Adipocyte (in vitro differentiated cells): ENCODE measurements at regions not wholly inside any gene's neighbourhood (a gene's known extent, or its start where the extent isn't known, plus 50 kb on each side); places are given as distances from the start of the nearest gene placed in this dataset.

Experiments
- DNase-seq: peaks from one replicate; pipeline ENCODE4 v3.0.0-alpha.2; 2015; ENCODE audit warnings: low read depth
- H3K27me3 ChIP-seq: replicated peaks from 2 replicates; pipeline ENCODE4 v1.7.0; 2013; ENCODE audit warnings: mild to moderate bottlenecking, low read length, moderate library complexity; ENCODE audit not compliant: control insufficient read depth, insufficient read depth
- H3K36me3 ChIP-seq: 2 replicates; pipeline ENCODE4 v1.7.0; 2013; ENCODE audit warnings: low read length, mild to moderate bottlenecking, moderate library complexity; ENCODE audit not compliant: control insufficient read depth, insufficient read depth, severe bottlenecking
- H3K4me1 ChIP-seq: 2 replicates; pipeline ENCODE4 v1.7.0; 2013; ENCODE audit warnings: mild to moderate bottlenecking, low read length, moderate library complexity; ENCODE audit not compliant: control insufficient read depth, insufficient read depth
- H3K4me3 ChIP-seq: 2 replicates; pipeline ENCODE4 v1.7.0; 2013; ENCODE audit warnings: mild to moderate bottlenecking, low read length, moderate library complexity
- H3K9ac ChIP-seq: 2 replicates; pipeline ENCODE4 v1.7.0; 2013; ENCODE audit warnings: mild to moderate bottlenecking, low read length, moderate library complexity
- H3K9me3 ChIP-seq: 2 replicates; pipeline ENCODE4 v1.7.0; 2013; ENCODE audit warnings: mild to moderate bottlenecking, low read length, moderate library complexity; ENCODE audit not compliant: control insufficient read depth

DNA sequence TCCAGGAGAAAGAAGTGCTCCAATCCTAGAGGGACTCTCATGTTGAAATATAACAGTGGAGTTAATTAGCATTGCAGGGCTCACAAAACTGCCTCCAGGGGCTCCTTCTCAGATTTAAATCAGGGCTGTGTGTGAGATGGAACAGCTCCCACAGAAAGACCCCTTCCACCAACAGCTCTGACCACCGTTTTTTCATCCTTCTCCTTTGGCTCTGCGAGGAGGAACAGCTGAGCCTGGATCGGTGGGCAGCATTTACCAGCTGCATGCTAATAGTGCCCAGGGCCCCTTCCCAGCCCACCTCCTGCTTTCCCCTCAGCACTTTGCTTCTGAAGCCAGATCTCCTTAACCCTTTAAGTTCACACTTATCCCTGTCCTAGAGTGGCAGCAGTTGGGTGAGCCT is 119.2 kb upstream of the UBE2E1 start:
- Histone ChIP-seq H3K9ac (peak overlapping the region; percentile 53), H3K9me3 (no peaks in the 10 kb centered on the region), H3K4me1 (peaks cover 20% of the 10 kb centered on the region), H3K27me3 (no peaks in the 10 kb centered on the region), H3K4me3 (peak overlapping the region; percentile 46), H3K36me3 (no peaks in the 10 kb centered on the region)
- DNase-seq = no peak

DNA sequence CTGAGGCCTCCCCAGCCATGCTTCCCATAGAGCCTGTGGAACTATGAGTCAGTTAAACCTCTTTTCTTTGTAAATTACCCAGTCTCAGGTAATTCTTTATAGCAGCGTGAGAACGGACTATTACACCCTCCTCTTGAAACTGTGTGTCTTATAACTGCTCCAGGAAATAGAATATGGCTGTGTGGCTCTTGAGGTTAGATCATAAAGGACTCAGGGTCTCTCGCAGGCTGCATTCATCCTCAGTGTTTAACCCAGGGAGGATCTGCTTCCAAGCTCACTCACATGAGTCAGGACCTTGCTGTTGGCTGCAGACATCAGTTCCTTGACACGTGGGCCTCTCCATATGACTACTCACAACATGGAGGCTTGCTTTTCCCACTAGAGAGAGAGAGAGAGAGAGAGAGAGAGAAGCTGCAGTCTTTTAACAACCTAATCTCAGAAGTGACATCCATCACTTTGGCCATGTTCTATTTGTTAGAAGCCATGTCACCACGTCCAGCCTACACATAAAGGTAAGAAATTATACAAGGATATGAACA is 114.3 kb upstream of the UBE2E1 start:
- peaks cover 9% of the 10 kb centered on the region for H3K4me1 ChIP-seq
- no peaks in the 10 kb centered on the region for H3K27me3 ChIP-seq
- no peak overlapping the region for H3K9ac ChIP-seq
- no peak overlapping the region for H3K4me3 ChIP-seq
- no peaks in the 10 kb centered on the region for H3K36me3 ChIP-seq
- no peaks in the 10 kb centered on the region for H3K9me3 ChIP-seq
- DNase-seq = no peak

DNA sequence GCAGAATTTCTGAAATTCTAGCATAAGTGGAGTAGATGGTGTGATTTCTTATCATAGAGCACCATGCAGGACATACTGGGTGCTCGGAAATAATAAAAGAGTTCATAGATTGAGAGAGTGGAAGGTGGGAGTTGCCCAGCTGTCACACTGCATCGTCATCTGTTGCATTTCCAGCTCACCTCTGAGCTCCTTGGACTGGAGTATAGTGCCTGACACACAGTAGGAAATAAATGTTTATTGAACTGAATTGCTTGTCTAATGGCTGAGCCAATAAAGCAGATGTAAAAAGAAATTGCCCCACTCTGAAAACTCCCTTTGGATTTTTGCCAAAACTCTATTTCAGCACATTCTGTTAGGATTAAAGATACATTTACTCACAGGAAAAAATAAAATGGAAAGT is 108.9 kb upstream of the UBE2E1 start:
- Histone ChIP-seq H3K27me3 (no peaks in the 10 kb centered on the region), H3K4me1 (no peaks in the 10 kb centered on the region), H3K4me3 (no peak overlapping the region), H3K9ac (no peak overlapping the region), H3K36me3 (no peaks in the 10 kb centered on the region), H3K9me3 (no peaks in the 10 kb centered on the region)
- peak; percentile 49 for DNase-seq

DNA sequence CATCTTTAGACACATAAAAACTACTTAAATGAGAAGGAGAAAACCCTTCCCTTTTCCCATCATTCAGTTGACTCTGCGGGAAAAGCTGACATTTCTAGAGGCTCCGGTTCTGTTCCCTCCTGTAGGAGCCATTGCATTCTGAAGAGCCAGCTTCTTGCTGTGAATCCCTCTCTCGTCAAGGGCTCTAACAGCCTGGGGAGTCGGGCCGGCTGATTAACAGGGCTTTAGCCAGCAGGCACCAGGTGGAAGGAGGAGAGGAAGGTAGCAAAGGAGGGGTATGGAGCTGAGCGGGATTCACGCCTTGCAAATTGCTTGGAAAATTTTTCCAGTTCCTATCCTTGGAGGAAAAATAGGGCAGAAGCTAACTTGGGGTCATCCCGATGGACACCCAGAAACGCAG is 108.3 kb upstream of the UBE2E1 start:
- DNase-seq = no peak

DNA sequence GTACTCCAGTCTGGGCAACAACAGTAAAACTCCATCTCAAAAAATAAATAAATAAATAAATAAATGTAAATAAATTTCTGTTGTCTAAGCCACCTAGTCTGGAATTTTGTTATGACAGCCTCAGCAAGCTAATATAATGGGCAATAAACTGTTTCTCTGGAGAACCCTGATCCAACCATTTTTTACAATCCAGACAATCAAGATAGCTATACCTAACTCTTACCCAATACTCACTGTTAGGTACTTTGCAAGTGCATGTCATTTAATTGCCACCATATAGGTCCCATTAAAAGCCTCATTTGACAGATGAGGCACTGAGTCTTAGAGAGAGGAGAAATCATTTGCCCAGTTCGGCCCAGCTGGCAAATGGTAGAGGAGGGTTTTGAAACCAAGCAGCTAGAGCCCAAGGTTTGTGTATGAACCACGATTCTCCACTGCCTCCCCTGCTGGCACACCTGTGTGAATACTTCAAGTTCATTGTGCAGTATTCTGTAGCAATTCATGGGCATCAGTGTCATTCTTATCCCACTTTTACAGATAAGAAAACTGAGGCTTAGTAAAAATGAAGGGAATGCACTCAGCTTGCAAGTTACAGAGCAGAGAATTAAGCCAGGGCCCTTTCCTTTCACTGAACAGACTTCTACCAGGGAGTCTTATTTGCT is 107.0 kb upstream of the UBE2E1 start:
- no peak for DNase-seq
- no peaks in the 10 kb centered on the region for H3K36me3 ChIP-seq
- H3K4me1 ChIP-seq = no peaks in the 10 kb centered on the region
- no peak overlapping the region for H3K4me3 ChIP-seq
- H3K27me3 ChIP-seq = no peaks in the 10 kb centered on the region
- no peak overlapping the region for H3K9ac ChIP-seq
- H3K9me3 ChIP-seq = no peaks in the 10 kb centered on the region

More for the DNA sequence above, 108.3 kb upstream of the UBE2E1 start:
- H3K27me3 ChIP-seq = no peaks in the 10 kb centered on the region
- no peaks in the 10 kb centered on the region for H3K4me1 ChIP-seq
- H3K9ac ChIP-seq = no peak overlapping the region
- H3K4me3 ChIP-seq = no peak overlapping the region
- no peaks in the 10 kb centered on the region for H3K9me3 ChIP-seq
- no peaks in the 10 kb centered on the region for H3K36me3 ChIP-seq

DNA sequence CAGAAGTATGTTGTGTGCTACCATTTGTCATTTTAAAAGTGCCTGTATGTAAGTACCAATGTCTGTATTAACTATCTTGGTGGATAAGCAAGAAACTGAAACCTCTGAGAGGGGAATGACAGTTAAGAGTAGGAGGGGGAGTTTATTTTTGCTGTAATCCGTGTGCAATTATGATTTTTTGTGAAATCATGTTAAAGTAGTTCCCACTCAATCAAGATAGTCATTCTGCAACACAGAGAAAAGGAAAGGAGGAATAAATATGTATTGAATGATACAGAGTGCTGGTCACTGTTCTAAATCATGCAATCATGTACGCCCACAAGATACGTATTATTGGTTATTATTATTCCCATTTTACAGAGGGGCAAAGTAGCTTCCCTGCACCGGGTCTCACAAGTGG is 105.1 kb upstream of the UBE2E1 start:
- no peaks in the 10 kb centered on the region for H3K4me1 ChIP-seq
- no peak overlapping the region for H3K4me3 ChIP-seq
- H3K9ac ChIP-seq = no peak overlapping the region
- no peaks in the 10 kb centered on the region for H3K36me3 ChIP-seq
- H3K9me3 ChIP-seq = no peaks in the 10 kb centered on the region
- no peak for DNase-seq
- H3K27me3 ChIP-seq = no peaks in the 10 kb centered on the region

DNA sequence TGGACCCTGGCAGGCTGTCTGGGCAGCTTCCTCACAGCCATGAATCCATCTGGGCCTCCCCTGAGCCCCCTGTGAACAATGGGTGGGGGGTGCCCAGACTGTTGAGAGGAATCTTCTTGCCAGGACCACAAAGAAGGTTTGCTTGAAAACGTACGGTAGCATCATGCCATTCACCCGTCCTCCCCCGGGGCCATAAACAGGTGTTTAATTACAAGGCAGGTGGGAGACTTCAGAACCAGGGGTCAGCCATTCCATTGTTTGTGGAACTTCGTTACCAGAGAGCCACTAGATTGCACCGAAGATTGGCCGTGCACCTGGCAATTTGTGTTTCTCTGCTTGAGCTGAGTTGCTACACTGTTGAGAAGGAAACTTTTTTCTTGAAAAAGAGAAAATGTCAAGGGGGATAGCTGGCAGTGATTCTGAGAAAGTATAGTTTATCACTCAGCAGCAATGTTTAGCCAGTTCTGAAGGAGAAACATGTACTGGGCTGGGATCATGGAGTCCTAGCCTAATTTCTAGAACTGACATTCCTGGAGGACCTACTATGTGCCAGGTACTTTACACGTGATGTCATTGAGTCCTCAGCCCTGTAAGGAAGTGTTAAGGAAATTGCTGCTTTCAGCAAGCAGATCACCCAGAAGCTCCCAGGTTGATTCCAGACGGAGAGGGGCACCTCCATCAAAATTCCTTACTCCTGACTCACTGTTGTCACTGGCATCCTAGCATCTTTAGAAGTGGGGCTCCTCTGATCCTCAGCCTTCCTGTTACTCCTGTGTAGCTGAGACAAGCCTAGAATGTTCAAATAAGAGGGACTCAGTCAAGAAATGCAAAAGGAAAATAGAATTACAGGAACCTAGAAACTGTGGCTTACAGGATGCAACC is 103.8 kb upstream of the UBE2E1 start:
- no peak overlapping the region for H3K4me3 ChIP-seq
- no peaks in the 10 kb centered on the region for H3K9me3 ChIP-seq
- DNase-seq = no peak
- H3K9ac ChIP-seq = no peak overlapping the region
- no peaks in the 10 kb centered on the region for H3K36me3 ChIP-seq
- no peaks in the 10 kb centered on the region for H3K4me1 ChIP-seq
- no peaks in the 10 kb centered on the region for H3K27me3 ChIP-seq

DNA sequence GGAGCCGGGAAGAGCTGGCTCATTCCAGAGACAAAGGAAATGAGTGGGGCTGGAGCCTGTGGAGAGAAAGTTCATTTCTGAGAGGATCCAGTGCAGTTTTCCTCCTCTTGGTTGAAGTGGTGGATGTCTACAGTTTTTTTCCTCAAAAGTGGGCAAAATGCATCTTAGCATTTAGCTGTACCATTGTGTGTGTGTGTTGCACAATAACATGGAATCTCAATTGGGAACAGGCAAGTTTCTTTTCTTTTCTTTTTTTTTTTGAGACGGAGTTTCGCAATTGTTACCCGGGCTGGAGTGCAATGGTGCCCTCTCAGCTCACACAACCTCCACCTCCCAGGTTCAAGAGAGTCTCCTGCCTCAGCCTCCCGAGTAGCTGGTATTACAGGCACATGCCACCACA is 101.5 kb upstream of the UBE2E1 start:
- DNase-seq = peak; percentile 80
- no peaks in the 10 kb centered on the region for H3K9me3 ChIP-seq

DNA sequence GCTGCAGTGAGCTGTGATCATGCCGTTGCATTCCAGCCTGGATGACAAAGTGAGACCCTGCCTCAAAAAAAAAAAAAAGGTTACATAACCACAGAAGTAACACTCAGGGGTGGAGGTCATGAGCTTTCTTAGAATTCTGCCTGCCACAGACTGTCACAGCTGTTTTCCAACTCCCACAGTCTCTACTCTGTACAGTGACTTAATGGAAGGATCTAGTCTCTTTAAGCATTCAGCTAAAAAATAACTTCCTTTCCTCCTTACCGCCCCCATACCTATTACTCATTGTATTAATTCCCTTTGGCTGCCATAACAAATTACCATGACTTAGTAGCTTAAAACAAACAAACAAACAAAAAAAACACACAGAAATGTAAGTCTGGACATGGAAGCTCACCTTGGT is 99.6 kb upstream of the UBE2E1 start:
- Histone ChIP-seq H3K9me3 (no peaks in the 10 kb centered on the region), H3K4me3 (no peak overlapping the region), H3K27me3 (peaks cover 11% of the 10 kb centered on the region), H3K36me3 (no peaks in the 10 kb centered on the region), H3K9ac (no peak overlapping the region), H3K4me1 (no peaks in the 10 kb centered on the region)
- no peak for DNase-seq

More for the DNA sequence above, 101.5 kb upstream of the UBE2E1 start:
- no peaks in the 10 kb centered on the region for H3K4me1 ChIP-seq
- no peaks in the 10 kb centered on the region for H3K36me3 ChIP-seq
- H3K4me3 ChIP-seq = no peak overlapping the region
- H3K9ac ChIP-seq = no peak overlapping the region
- H3K27me3 ChIP-seq = no peaks in the 10 kb centered on the region

DNA sequence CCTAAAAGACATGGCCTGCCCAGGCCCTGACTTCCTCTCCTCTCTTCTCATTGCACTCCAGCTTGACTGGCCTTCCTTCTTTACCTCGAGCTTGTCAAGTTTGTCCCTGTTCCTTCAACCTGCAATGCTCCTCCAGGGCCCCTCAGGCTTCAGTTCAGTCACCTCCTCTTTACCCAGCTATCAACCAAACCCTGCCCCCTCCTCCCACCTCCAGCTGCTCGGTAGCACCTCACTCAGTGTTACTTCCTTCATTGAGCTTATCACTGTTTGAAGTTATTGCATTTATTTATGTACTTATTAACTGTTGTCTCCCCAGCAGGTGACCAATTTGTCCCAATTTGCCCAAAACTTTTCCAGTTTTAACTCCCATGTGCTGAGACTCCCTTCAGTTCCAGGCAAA is 95.8 kb upstream of the UBE2E1 start:
- Histone ChIP-seq H3K27me3 (peaks cover 11% of the 10 kb centered on the region), H3K9me3 (no peaks in the 10 kb centered on the region), H3K36me3 (no peaks in the 10 kb centered on the region), H3K4me1 (peaks cover 15% of the 10 kb centered on the region), H3K9ac (no peak overlapping the region), H3K4me3 (no peak overlapping the region)
- no peak for DNase-seq

DNA sequence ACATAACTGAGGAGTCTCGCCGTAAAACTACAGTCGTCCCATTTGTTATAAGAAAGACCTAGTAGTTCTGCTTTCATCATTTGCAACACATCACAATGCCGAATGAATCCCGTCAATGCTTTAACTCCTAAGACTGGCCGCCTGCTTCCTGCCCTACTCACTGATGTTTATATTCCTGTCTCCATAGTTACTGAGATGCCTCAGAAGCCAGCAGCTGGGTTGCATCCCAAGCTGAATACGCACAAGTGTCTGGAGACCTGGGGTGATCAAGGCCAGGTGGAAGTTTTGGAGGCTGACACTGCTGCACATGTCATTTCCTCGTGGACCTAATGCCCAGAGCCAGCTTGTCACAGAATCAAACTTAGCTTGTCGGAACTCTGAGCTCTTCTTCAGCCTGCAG is 95.2 kb upstream of the UBE2E1 start:
- Histone ChIP-seq H3K36me3 (no peaks in the 10 kb centered on the region), H3K27me3 (peaks cover 11% of the 10 kb centered on the region), H3K4me3 (no peak overlapping the region), H3K4me1 (peaks cover 15% of the 10 kb centered on the region), H3K9me3 (no peaks in the 10 kb centered on the region), H3K9ac (no peak overlapping the region)
- DNase-seq = no peak
